HCT116 (cell line): ENCODE measurements at regions not wholly inside any gene's neighbourhood (a gene's known extent, or its start where the extent isn't known, plus 50 kb on each side); places are given as distances from the start of the nearest gene placed in this dataset.

Source experiments
- CTCF ChIP-seq, 3 experiments: fragments of 200-600 bp in 1 of 3; sonication (generic) in 1 of 3; IDR thresholded peaks in 2 of 3; conservative IDR thresholded peaks in 1 of 3; 2 replicates each; pipeline ENCODE4 v1.5.1; 2012 to 2017; ENCODE audit warnings: low read depth in 2 of 3, low read length in 2 of 3, antibody characterized with exemption in 1 of 3, borderline replicate concordance in 1 of 3, control low read depth in 1 of 3, mild to moderate bottlenecking in 1 of 3, mixed read lengths in 1 of 3, mixed run types in 1 of 3, moderate library complexity in 1 of 3; ENCODE audit not compliant: insufficient read depth in 1 of 3
- EZH2 ChIP-seq: fragments of 200-600 bp; sonication (generic); IDR thresholded peaks from 2 replicates; pipeline ENCODE4 v1.6.1; 2017; ENCODE audit warnings: antibody characterized with exemption, mixed run types
- EZH2phosphoT487 ChIP-seq: fragments of 200-600 bp; IDR thresholded peaks from 2 replicates; pipeline ENCODE4 v1.6.1; 2018; ENCODE audit warnings: antibody characterized with exemption, borderline replicate concordance
- POLR2AphosphoS5 ChIP-seq: IDR thresholded peaks from 2 replicates; pipeline ENCODE4 v1.6.1; 2011; ENCODE audit warnings: mild to moderate bottlenecking, low read depth, low read length, moderate library complexity
- SIN3A ChIP-seq: IDR thresholded peaks from 2 replicates; pipeline ENCODE4 v1.6.1; 2012; ENCODE audit warnings: low read depth
- SP1 ChIP-seq: IDR thresholded peaks from 2 replicates; pipeline ENCODE4 v1.6.1; 2012; ENCODE audit warnings: low read depth
- YY1 ChIP-seq: IDR thresholded peaks from 2 replicates; pipeline ENCODE4 v1.6.1; 2011; ENCODE audit warnings: low read length, low read depth, moderate library complexity, mild to moderate bottlenecking; ENCODE audit not compliant: insufficient replicate concordance; ENCODE audit errors: extremely low read depth
- ZBTB33 ChIP-seq: IDR thresholded peaks from 2 replicates; pipeline ENCODE4 v1.6.1; 2011; ENCODE audit warnings: mild to moderate bottlenecking, low read length, moderate library complexity; ENCODE audit not compliant: insufficient replicate concordance; ENCODE audit errors: extremely low read depth

GRCh38 chr3:72175296-72175858 is 390.4 kb upstream of the PROK2 start:
- TF ChIP-seq CTCF (IDR thresholded peaks at IDR 0.05 in 2 of 3, conservative IDR thresholded peaks at IDR 0.05 in 1 of 3; ENCODE audit: borderline replicate concordance in 1 of 3, insufficient read depth in 1 of 3, low read depth in 2 of 3, low read length in 2 of 3) (no peak), POLR2AphosphoS5 (no peak), SP1 (no peak), EZH2 (no peak), EZH2phosphoT487 (no peak), SIN3A (no peak), ZBTB33 (no peak), YY1 (no peak)
